T-helper 1 cell treated with Interleukin-12 subunit alpha and Interleukin-12 subunit beta and Interleukin-4 antibody, amounts not matched to agents 30 μg/mL and 1 μg/mL, for 36 hours (primary cell): ENCODE measurements at regions not wholly inside any gene's neighbourhood (a gene's known extent, or its start where the extent isn't known, plus 50 kb on each side); places are given as distances from the start of the nearest gene placed in this dataset.
"Not testable (repeated sequence)": the region's sequence is repeated elsewhere in the genome, so short reads cannot be mapped to it uniquely, and the experiment has no call there.

Experiments
- H3K27ac Mint-ChIP-seq: one replicate; pipeline ENCODE4 v1.8.0; 2021; ENCODE audit warnings: mild to moderate bottlenecking, mixed read lengths
- H3K27me3 Mint-ChIP-seq: one replicate; pipeline ENCODE4 v1.8.0; 2021; ENCODE audit warnings: low read depth, mixed read lengths
- H3K36me3 Mint-ChIP-seq: one replicate; pipeline ENCODE4 v1.8.0; 2021; ENCODE audit warnings: low read depth, mixed read lengths
- H3K4me1 Mint-ChIP-seq: one replicate; pipeline ENCODE4 v1.8.0; 2021; ENCODE audit warnings: low read depth, mixed read lengths
- H3K4me3 Mint-ChIP-seq: one replicate; pipeline ENCODE4 v1.8.0; 2021; ENCODE audit warnings: mild to moderate bottlenecking, moderate library complexity, mixed read lengths
- H3K9me3 Mint-ChIP-seq: one replicate; pipeline ENCODE4 v1.8.0; 2021; ENCODE audit warnings: mixed read lengths

DNA sequence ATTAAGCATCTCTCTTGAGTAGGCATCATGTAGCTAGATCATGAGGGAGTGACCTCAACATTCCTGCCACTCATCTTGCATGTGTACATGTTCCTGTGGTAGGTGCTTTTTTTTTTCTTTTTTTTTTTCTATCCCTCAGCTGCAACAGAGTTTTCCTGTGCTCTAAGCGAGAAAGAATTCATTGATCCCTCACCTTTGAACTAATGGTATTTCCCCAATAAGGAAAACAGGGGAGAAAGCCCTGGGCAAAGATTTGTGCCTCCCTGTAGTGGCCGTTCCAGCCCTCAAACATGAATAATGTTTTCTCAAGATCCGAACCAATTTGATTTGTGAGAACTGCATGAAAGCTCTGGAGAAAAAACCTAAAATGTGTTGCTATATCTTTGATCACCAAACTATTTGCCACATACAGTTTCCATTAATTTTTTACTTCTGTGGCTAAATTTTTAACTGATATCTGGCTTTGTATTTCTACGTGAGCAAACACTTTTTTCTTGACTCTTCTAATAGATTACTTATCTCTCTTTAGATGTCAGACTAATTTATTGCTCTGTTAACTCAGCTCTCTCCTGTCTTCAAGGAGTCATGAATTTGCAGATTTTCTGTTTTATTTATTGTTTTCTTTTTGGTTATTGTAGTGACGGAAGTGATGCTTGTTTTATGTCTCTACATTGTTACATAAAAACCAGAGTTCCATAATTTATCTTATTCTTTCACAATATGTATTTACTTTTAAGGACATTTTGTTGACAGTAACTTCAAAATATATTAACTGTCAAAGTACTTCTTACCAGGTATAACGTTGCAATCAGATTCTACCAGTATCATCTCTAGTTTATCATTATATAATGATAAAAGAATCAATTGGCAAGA is 1396.5 kb downstream of the OTOL1 start:
- H3K4me1 Mint-ChIP-seq: no peaks in the 10 kb centered on the region
- H3K27me3 Mint-ChIP-seq: no peaks in the 10 kb centered on the region
- no peaks in the 10 kb centered on the region for H3K9me3 Mint-ChIP-seq
- no peaks in the 10 kb centered on the region for H3K36me3 Mint-ChIP-seq
- H3K27ac Mint-ChIP-seq: no peak overlapping the region
- H3K4me3 Mint-ChIP-seq: no peak overlapping the region

- H3K4me1 Mint-ChIP-seq: no peaks in the 10 kb centered on the region
- no peaks in the 10 kb centered on the region for H3K36me3 Mint-ChIP-seq
- no peaks in the 10 kb centered on the region for H3K27me3 Mint-ChIP-seq
- no peak overlapping the region for H3K27ac Mint-ChIP-seq
- H3K4me3 Mint-ChIP-seq: no peak overlapping the region
- no peaks in the 10 kb centered on the region for H3K9me3 Mint-ChIP-seq
Measured at GRCh38 chr3:162897291-162897690, 1400.7 kb downstream of the OTOL1 start.

DNA sequence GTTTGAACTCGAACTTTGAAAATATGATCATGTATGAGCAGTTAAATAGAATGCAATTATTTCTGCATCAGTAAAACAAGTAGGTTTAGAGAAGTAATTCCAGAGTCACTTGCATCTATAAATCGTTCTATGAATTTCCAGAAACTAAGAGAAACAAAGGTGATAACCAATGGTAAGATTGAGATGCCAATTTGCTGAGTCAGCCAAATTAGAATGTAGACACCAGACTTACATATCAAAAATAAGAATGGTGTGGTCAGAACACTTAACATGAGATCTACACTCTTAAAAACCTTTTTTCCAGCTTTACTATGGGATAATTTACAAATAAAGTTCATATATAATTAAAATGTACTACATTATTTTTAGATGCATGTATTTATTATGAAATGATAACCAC is 1435.9 kb downstream of the OTOL1 start:
- Mint-ChIP-seq H3K4me3 (no peak overlapping the region), H3K9me3 (peaks cover 4% of the 10 kb centered on the region), H3K36me3 (no peaks in the 10 kb centered on the region), H3K27ac (no peak overlapping the region), H3K4me1 (no peaks in the 10 kb centered on the region), H3K27me3 (no peaks in the 10 kb centered on the region)

DNA sequence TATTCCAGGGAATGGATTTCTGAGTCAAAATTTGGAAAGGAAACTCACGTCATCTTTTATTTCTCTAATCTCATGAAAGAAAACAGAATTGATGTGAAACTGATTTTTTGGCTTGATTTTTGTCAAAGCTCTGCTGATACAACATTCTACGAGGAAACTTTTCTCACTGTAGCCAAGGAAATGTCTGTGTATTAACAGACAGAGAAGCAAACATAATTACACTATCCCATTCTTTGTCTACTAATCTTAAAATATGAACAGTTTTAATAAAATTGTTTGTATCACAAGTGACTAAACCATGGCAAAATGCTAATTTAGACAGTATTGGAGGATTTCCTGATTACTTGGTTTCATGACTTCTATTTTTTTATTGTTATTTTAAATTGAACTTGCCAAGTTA is 1437.0 kb downstream of the OTOL1 start:
- Mint-ChIP-seq H3K27ac (no peak overlapping the region), H3K4me3 (no peak overlapping the region), H3K36me3 (no peaks in the 10 kb centered on the region), H3K27me3 (no peaks in the 10 kb centered on the region), H3K9me3 (peaks cover 4% of the 10 kb centered on the region), H3K4me1 (no peaks in the 10 kb centered on the region)

GRCh38 chr3:162936706-162937105 is 1440.1 kb downstream of the OTOL1 start:
- Mint-ChIP-seq H3K4me3 (no peak overlapping the region), H3K36me3 (no peaks in the 10 kb centered on the region), H3K27ac (no peak overlapping the region), H3K27me3 (no peaks in the 10 kb centered on the region), H3K9me3 (peaks cover 9% of the 10 kb centered on the region), H3K4me1 (no peaks in the 10 kb centered on the region)

GRCh38 chr3:162938083-162938482 is 1441.5 kb downstream of the OTOL1 start:
- H3K9me3 Mint-ChIP-seq: peaks cover 9% of the 10 kb centered on the region
- no peaks in the 10 kb centered on the region for H3K4me1 Mint-ChIP-seq
- no peaks in the 10 kb centered on the region for H3K27me3 Mint-ChIP-seq
- no peaks in the 10 kb centered on the region for H3K36me3 Mint-ChIP-seq
- no peak overlapping the region for H3K27ac Mint-ChIP-seq
- H3K4me3 Mint-ChIP-seq: no peak overlapping the region

- Mint-ChIP-seq H3K36me3 (no peaks in the 10 kb centered on the region), H3K4me3 (no peak overlapping the region), H3K9me3 (peaks cover 11% of the 10 kb centered on the region), H3K4me1 (no peaks in the 10 kb centered on the region), H3K27me3 (no peaks in the 10 kb centered on the region), H3K27ac (no peak overlapping the region)
Measured at GRCh38 chr3:162945626-162946025, 1449.0 kb downstream of the OTOL1 start.

DNA sequence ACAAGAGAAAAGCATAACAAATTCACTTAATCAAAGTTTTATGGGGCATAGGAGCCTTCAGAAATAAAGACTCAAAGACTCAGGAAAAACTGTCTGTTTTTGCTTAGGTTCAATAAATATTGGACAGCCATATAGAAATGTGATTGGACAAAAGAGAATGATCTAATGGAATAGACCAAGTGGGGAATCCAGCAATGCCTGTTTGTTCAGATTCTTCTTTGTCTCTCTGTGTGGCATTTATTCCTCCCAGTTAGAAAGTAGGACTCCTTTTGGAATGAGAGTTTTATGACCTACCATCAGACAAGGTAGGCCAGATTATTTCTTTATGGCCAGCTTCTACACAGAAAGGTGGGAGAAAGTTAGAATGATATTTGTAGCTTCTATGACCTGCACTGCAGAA is 1460.1 kb downstream of the OTOL1 start:
- peaks cover 16% of the 10 kb centered on the region for H3K9me3 Mint-ChIP-seq
- H3K27ac Mint-ChIP-seq: no peak overlapping the region
- H3K27me3 Mint-ChIP-seq: no peaks in the 10 kb centered on the region
- H3K4me3 Mint-ChIP-seq: no peak overlapping the region
- no peaks in the 10 kb centered on the region for H3K4me1 Mint-ChIP-seq
- H3K36me3 Mint-ChIP-seq: no peaks in the 10 kb centered on the region

DNA sequence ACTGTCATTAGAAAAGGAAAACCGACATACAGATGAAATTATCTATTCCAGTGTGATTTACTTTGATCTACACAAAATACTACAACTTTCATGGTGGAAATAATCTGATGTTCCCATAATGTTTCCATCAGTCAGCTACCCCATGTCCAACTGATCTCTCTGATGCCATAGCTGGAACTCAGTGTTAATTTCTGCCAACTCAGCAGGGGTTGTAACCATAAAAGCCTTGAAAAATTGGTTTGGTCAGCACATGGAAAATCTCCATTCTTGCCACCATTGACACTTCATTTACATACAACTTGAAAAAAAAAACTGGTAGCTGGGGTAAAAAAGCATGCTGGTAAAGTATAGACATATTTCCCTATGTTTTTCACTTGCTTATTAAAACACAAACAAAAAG is 1463.7 kb downstream of the OTOL1 start:
- H3K4me3 Mint-ChIP-seq: no peak overlapping the region
- H3K36me3 Mint-ChIP-seq: no peaks in the 10 kb centered on the region
- H3K27me3 Mint-ChIP-seq: no peaks in the 10 kb centered on the region
- no peak overlapping the region for H3K27ac Mint-ChIP-seq
- H3K9me3 Mint-ChIP-seq: peaks cover 15% of the 10 kb centered on the region
- no peaks in the 10 kb centered on the region for H3K4me1 Mint-ChIP-seq

DNA sequence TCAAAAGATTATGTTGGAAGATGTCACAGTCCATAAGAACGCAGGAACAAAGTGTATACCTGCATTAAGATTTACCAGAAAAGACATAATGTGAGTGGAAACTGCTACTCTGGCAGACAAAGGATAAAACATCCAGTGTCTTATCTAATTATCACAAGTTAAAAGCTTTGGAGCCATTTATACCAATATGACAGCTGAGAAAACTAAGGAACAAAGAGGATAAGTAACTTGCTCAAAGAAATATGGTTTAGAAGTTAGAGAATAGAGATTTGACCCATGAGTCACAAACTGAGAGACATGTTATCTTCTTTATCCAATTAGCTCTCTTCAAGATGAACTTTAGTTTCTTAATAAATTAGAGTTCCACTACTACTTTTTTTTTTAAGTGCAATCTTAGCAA is 1473.7 kb downstream of the OTOL1 start:
- Mint-ChIP-seq H3K4me3 (no peak overlapping the region), H3K27me3 (no peaks in the 10 kb centered on the region), H3K36me3 (no peaks in the 10 kb centered on the region), H3K27ac (no peak overlapping the region), H3K9me3 (peaks cover 9% of the 10 kb centered on the region), H3K4me1 (no peaks in the 10 kb centered on the region)

GRCh38 chr3:162971715-162972114 is 1475.1 kb downstream of the OTOL1 start:
- H3K4me1 Mint-ChIP-seq: no peaks in the 10 kb centered on the region
- peaks cover 9% of the 10 kb centered on the region for H3K9me3 Mint-ChIP-seq
- no peak overlapping the region for H3K4me3 Mint-ChIP-seq
- H3K27ac Mint-ChIP-seq: no peak overlapping the region
- H3K27me3 Mint-ChIP-seq: no peaks in the 10 kb centered on the region
- H3K36me3 Mint-ChIP-seq: no peaks in the 10 kb centered on the region

DNA sequence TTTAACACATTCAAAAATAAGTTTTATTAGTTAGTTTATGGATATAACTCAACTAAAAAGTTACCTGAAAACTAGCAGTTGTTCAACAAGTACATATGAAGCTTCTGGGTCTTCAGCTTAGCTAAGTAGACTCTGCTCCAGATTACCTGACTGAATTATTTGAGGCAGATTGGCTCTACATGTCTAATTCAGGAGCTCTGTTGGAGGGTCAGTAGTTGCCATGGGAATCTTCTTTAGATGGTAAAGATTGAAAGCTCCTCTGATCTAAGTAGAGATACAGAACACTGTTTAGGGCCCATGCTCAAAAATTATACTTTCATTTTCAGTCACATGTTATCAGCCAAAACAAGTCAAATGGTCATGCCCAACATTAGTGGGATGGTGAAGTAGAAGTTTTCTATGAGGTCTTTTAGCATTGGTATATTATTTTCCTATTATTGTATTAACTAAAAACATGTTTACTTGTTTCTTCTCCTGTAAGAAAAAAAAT is 1476.9 kb downstream of the OTOL1 start:
- Mint-ChIP-seq H3K27ac (no peak overlapping the region), H3K4me1 (no peaks in the 10 kb centered on the region), H3K27me3 (no peaks in the 10 kb centered on the region), H3K9me3 (no peaks in the 10 kb centered on the region), H3K4me3 (no peak overlapping the region), H3K36me3 (no peaks in the 10 kb centered on the region)

- no peaks in the 10 kb centered on the region for H3K9me3 Mint-ChIP-seq
- H3K27me3 Mint-ChIP-seq: no peaks in the 10 kb centered on the region
- H3K27ac Mint-ChIP-seq: no peak overlapping the region
Measured at GRCh38 chr3:162978136-162978535, 1481.5 kb downstream of the OTOL1 start.

GRCh38 chr3:162984746-162985145 is 1488.1 kb downstream of the OTOL1 start:
- Mint-ChIP-seq H3K9me3 (peaks cover 12% of the 10 kb centered on the region), H3K27me3 (no peaks in the 10 kb centered on the region), H3K4me1 (no peaks in the 10 kb centered on the region), H3K27ac (no peak overlapping the region), H3K4me3 (no peak overlapping the region), H3K36me3 (no peaks in the 10 kb centered on the region)

More at GRCh38 chr3:162978136-162978535, 1481.5 kb downstream of the OTOL1 start:
- Mint-ChIP-seq H3K4me1 (no peaks in the 10 kb centered on the region), H3K36me3 (no peaks in the 10 kb centered on the region), H3K4me3 (no peak overlapping the region)

DNA sequence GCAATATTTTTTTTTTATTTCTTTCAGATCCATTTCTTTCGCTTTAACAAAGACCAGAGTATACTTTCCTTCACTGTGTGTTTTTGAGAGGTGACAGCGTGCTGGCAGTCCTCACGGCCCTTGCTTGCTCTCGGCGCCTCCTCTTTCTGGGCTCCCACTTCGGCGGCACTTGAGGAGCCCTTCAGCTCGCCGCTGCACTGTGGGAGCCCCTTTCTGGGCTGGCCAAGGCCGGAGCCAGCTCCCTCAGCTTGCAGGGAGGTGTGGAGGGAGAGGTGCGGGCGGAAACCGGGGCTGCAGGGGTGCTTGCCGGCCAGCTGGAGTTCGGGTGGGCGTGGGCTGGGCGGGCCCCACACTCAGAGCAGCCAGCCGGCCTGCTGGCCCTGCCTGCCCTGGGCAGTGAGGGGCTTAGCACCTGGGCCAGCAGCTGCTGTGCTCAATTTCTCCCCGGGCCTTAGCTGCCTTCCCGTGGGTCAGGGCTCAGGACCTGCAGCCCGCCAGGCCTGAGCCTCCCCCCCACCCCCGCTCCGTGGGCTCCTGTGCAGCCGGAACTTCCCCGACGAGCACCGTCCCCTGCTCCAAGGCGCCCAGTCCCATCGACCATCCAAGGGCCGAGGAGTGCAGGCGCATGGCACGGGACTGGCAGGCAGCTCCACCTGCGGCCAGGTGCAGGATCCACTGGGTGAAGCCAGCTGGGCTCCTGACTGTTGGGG is 1490.6 kb downstream of the OTOL1 start:
- peaks cover 16% of the 10 kb centered on the region for H3K9me3 Mint-ChIP-seq
- not testable (repeated sequence) for H3K27ac Mint-ChIP-seq, H3K4me1 Mint-ChIP-seq, H3K36me3 Mint-ChIP-seq, H3K27me3 Mint-ChIP-seq, H3K4me3 Mint-ChIP-seq
